ENCODE measurements at regions not wholly inside any gene's neighbourhood (a gene's known extent, or its start where the extent isn't known, plus 50 kb on each side); places are given as distances from the start of the nearest gene placed in this dataset.

DNA sequence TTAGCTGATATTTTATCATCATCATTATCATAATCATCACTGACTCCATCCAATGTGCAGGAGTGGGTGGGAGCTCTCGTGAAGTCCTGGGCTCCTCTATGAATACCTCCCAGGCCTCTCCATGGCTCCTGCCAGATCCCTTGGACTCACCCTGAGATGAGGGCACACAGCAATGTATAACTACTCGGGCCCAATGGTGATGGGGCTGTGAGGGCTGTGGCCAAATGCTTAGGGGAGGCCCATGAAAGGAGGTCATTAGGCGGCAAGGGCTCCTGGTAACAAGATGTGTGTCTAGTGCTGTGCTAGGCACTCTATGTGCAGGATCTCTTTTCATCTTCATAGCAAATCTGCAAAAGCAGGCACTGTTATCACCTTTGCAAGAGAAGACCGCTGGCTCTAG lies 270.9 kb downstream of the GLRX3 start:
- DNase-seq = no peak

DNA sequence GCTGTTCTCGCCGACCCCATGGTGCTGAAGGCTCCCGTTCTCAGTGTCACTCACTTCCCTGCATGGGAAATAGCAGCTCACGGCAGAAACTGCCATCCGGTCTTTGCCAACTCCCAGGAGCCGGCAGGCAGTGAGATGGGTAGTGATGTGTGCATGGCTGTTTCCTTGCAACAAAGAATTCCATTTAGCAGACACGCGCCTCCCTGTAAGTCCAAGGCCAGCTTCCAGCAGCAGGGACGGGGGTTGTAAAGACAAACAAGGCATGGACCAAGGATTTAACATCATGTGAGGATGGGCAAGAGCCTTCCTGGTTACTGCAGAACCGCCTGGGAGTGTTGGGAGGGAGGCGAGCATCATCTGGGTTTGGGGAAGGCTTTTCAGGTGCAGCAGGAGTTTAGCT lies 273.1 kb downstream of the GLRX3 start:
- DNase-seq = no peak

DNA sequence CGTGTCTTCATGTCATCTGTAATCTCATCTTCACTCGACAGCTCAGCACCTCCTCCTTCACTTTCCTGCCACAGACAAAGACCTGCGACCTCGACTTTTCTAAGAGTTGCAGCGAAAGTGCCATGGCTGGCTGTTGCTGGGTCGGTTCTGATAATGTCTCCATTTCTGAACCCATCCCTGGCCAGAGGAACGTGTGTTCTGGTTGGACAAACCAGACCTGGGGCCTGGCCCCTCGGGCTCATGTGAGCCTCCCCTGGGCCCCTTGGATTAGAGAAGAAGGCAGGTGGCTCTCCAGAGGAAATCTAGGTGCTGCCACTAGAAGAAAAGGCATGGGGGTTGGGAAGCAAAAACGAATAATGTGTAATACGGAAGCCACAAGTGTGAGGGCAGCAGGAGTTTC lies 273.7 kb downstream of the GLRX3 start:
- no peak for DNase-seq

DNA sequence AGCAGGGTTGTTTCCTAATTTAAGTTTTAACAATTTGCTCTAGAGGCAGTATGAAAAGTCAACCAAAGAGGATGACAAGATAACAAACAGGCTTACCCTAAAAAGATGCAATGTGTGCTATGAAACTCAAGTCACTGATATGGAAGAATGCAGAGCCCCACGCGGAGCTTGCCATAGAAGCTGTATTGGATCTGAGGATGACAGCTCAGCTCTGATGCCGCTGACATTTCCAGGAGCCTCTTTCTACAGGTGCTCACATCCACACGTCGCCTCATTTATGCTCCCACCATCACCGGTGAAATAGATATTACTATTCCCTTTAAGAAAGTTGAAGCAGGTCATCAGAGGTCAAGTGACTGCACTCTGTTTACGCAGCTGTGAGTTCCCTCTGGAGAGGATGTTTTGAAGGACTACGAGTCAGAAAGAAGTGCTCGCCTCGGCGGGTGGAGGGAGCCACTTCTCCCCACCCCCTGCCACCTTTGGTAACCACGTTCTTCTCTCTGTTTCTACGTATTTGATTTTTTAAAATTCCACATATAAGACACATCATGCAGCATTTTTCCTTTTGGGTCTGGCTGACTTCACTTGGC lies 275.4 kb downstream of the GLRX3 start:
- no peak for DNase-seq

DNA sequence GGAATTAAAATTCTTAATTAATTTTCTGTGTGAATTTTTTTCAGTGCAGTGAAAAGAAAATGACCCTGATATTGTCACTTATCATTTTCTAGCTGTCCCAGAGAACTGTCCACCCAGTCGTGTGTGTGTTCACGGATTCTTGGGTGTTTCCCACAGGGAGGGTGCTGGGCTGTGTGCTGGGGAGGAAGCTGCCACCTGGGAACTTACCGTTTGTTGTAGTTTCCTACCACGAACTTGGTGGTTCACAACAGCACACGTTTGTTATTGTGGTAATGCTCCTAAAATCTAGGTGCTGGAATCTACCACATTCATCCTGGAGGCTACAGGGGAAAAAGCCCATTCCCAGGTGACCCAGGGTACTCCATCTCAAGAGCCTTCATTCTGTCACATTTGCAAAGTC lies 276.1 kb downstream of the GLRX3 start:
- DNase-seq = no peak

DNA sequence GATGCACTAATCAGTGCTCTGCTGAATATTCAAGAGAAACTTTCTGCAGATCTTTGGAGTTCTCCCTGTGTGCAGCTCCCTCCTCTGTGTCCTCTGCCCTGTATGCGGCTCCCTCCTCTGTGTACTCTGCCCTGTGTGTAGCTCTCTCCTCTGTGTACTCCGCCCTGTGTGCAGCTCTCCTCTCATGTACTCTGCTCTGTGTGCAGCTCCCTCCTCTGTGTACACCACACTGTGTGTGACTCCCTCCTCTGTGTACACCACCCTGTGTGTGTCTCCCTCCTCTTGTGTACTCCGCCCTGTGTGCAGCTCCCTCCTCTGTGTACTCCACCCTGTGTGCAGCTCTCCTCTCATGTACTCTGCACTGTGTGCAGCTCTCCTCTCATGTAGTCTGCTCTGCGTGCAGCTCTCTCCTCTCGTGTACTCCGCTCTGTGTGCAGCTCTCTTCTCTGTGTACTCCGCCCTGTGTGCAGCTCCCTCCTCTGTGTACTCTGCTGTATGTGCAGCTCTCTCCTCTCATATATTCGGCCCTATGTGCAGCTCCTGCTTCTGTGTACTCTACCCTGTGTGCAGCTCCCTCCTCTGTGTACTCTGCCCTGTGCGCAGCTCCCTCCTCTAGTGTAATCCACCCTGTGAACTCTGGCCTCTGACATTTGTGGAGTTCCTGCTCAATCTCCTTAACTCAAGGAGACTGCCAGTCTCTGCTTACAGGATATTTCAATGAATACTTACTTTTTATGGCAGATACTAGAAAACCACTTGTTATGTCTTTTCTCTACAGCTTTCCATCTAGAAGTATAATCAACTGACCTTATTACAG lies 280.4 kb downstream of the GLRX3 start:
- DNase-seq = no peak

DNA sequence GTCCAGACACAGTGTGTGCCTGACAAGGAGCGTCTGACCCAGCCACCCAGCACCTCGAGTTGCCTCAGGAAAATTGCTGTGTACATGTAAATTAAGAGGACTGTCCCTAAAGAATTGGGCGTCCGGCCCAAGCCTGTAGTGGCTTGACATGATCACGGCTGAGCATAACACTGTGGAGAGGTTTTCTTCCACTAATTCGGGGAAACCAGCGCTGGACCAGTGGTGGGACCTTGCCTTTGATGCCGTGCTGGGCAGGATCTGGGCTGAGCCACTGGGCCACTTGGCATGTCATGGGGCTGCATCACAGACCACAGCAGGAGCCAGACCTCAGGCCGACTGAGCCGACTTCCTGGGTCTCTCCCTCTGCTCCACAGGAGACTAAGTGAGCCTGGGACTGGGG lies 282.5 kb downstream of the GLRX3 start:
- no peak for DNase-seq

DNA sequence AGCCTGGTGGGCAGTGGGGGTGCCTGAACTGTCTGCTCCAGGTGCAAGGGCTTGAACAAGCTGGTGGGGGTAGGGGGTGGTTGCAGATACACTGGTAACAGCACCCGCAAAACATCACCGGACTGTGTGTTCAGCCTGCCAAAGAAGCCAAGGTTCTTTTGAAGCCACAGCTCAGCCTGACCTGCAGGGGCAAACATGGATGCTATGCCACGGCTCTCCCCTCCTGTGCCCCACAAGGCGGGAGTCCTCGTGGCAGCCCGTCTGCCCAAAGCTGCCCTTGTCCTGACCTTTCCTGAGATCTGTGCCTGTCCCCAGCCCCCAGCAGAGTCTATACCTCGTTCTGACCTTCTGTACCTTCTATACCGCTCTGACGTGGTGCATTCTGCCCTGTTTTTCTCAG lies 285.7 kb downstream of the GLRX3 start:
- DNase-seq = no peak

DNA sequence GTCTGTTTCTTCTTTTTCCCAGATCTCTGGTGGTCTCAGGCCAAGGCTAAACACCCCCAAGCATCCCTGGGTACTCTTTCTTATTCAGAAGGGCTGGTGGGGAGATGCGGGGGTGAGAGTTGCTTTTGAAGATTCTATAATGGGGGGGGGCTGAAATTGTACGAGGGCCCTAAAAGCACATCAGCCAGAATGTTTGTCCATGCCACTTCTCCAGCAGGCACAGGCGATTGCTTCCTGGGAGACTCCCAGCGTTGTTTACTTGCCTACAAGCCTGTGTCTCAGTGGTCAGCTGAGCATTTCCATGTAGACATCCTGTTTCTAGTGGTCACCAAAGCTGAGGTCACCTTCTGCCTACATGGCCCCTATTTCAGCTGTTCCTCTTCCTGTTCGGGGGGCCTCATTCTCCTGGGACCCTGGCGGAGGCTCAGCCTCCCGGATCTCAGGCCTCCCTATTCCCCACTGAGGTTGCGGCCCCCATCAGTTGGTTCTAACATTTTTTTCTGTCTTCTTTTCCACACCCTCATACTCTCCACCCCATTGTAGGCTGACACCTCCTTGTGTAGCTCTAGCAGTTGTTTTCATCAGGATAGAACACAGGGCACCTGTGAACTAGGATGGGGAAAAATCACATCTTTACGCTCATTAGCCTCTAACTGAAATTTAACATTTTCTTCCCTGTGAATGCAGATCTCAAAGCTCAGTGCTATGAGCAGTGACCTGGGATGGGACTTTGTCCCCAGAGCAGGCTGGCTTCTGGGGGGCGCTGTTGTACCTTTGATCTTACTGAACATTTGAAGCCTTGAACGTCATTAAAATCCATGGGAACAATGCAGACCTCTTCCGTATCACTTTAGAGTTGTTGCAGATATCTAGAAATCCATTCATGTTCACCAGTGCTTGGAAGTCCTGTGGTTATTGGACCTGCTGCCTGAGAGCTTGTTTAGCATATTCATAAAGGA lies 286.5 kb downstream of the GLRX3 start:
- no peak for DNase-seq

DNA sequence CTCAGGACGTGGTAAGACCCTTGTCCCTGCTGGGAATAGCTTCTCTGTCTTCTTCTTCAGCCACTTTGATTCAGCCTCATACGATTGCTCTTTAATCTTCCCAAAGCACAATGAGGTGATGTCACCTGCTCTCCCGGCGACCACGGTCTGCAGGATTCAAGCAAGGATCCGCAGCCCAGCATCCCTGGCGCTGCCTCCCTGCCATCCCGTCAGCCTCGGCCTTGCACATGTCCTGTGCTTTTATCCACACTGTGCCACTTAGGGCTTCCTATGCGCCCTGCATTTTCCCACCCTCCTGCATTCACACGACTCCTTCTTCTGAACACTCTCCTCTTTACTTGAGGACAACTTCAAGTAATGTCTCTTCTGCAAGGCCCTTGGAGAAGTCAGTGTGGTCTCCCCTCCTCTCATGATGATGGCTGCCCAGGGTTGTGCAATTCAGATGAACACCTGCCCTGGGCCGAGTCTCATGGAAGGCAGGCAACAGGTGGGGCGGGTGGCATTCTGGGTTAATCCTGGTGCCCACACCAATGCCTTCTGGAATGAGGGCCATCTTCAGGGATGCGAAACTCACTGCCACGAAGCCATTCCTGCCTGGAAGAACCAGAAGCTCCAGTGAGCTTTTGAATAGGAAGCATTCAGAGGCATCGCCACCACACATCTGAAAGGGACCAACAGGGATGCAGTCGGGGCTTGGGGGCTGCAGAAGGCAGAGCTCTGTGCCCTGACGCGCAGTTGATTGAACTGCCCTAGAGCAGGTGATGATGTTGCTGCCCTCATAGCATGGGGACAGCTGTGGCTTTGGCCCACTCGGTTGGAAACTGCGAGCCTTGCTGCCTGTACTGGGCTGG lies 287.5 kb downstream of the GLRX3 start:
- DNase-seq = no peak

DNA sequence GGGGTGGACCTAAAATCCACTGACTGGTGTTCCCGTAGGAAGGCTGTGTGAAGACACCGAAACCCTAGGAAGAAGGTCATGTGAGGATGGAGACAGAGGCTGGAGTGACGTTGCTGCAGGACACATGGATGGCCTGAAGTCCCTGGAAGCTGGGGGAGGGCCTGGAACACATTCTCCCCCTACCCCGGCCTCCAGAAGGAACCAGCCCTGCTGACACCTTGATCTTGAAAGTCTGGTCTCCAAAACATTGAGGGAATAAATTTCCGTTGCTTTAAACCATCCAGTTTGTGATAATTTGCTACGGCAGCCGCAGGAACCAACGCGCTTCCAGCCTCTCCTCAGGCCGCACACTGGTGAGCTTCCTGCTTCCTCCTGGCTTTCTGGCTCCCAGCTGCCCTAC lies 288.2 kb downstream of the GLRX3 start:
- no peak for DNase-seq

DNA sequence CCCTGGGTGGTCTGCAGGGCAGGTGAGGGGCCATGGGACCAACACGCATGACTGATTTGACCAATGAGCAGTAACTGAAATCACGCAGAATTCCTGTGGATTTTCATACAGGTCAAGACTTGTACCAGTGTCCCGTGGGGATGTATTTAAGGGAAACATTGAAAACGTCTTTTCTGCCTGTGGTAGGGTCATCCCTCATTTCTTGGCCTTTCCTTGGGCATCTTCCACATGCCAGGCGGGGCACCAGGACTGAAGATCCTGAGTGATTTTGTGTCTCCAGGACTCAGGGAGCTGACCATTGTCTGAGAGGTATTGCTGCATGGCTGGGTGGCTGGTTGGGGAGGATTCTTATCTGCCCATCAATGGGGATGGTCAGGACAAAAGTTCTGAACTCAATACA lies 289.0 kb downstream of the GLRX3 start:
- DNase-seq = no peak

DNA sequence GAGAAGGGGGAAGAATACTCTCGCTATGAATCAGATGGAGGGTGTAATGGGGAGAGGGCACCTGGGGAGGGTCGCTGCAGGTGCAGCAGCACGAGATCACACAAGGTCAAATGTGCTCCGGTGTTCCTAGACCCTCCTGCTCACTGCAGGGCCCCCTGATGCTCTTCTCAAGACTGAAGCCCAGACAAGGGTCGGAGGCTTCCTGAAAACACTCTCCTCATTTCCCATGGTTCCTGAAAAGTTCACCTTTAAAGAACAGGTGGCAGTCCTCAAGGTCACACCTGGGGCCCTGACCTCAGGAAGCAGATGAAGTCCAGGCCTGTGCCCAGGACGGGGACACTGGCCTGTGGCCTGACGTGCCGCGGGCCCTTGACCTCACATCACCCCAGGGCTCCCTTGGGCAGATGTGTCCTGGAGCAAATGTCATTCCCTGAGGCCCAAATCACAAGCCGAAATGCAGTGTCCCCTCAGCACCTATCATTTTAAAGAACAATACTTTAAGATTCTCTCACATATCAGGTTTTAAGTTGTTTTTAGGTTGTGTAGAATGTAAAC lies 289.8 kb downstream of the GLRX3 start:
- DNase-seq = no peak

DNA sequence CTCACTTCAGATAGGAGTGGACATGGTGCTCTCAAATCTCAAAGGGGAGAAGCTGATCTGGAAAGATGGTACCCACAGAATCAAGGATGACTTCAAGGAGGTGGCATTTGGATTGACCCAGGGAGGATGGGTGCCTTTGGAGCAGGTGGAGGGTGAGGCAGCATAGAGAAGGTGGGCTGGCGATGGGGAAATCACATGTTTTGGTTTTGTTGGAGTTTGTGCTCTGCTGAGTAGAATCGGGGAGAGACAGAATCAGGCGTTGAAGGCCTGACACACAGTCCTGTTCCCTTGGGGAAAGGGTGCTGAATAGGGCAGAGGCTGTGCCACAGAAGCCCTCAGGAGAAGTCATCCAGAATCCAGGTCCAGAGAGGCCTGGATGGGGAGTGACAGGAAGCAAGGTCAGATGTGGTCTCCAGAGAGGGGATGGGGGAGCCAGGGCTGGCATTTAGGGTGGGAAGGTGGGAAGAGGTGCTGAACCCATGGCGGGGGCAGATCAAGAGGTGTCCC lies 291.1 kb downstream of the GLRX3 start:
- no peak for DNase-seq

DNA sequence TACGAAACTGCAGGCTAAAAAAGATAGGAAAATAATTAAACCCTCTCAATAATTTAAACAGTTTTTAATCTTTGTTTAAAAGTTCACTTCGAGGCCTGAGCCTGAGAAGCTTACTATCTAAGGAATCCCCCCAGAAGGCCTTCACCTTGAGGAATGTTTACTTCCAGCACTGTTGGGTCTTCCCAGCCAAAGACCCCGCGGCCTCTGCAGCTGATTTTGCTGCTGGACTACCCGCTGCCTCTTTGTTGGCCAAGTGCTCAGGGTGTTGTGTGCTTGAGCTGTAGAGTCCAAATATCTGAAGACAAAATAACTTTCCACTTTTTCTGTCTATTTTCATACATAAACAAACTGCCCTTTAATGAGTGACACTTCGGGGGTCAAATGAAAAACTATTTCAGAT lies 292.7 kb downstream of the GLRX3 start:
- DNase-seq = no peak

DNA sequence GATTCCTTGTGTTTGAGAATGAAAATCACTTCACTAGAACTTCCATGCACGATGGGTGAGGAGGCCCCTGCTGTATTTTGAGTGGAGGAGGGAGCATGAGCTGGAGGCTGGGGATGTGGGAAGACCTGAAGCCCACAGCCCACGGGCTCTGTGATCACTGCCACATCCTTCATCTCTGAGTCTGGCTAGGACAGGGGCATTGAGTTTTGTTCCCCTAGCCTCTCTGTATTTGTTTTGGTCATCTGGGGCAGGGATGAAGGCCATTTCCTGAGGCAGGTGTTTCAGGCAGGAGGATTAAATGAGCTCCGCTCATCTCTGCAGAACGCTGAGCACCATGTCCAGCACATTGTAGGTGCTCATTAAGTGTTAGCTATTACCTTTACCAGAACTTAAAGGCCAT lies 293.6 kb downstream of the GLRX3 start:
- DNase-seq = no peak

DNA sequence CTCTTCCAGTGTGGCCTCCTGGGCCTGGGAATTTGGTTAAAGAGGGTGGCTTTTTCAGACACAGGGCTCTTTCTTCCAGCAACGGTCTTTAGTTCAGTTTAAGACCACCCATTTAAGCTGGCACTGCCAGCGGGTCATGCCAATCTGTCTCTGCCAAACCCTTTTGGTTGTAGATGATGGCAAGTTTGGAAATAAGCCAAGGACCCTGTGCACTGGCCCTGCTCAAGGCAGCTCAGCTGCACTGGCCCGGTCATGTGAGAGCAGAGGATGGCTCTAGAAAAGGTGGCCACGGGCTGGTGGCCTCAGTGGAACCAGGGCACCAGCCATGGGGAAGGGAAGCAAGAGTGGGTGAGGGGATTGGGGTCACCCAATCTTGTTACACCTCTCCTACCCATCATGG lies 294.1 kb downstream of the GLRX3 start:
- DNase-seq = no peak

DNA sequence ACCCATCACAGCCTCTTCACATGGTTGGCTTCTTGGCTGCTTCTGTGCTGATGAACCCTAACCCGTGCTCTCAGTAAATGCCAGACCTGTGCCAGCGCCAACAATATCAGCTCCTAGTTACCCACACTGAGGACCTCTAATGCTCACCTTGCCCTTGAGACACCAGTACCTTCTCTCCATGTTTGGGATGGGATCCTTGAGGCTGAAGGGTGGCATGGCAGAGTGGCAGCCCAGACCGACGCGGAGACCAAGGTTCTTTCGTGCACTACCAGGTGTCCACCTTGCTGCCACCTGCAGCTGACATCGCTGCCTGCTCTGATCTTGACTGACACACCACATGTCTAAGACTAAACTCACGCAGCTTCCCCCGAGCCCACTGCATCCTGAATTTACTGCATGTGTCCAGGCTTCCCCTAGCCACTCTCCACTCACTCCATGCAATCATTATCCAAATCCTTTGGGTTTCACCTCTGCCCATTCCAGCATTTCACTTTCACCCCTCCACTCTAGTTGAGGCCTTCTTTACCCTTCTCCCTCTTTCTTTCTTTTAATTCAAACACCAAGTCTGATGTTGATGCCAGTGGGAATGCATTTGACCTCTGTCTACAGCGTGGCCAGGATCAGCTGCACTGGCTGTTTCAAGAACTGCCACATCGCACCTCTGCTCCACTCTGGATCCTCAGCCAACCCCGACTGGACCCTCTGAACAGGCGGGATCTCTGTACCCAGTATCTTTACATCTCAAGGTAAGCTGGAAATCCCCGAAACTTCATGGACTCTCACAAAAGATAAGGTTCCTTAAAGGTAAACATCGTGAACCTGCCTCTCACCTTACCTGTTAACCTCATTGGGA lies 294.9 kb downstream of the GLRX3 start:
- no peak for DNase-seq

DNA sequence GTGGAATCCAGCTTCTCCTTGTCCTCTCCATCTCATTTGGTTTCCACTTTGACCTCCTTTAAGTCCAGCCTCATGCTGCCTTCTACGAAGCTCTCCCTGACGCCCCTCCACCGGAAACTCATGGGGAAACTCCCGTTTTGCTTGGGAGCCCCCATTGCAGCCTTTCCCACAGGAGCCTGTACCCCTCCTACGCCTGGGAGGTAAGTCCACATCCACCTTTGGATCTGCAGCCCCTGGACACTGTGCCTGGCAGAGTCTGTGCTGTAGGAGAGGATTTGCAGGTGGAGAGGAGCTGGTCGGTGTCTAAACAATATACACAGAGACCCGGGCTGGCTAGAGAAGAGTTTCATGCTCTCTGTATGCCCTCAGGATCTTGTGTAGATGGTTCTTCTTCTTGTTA lies 296.1 kb downstream of the GLRX3 start:
- no peak for DNase-seq

DNA sequence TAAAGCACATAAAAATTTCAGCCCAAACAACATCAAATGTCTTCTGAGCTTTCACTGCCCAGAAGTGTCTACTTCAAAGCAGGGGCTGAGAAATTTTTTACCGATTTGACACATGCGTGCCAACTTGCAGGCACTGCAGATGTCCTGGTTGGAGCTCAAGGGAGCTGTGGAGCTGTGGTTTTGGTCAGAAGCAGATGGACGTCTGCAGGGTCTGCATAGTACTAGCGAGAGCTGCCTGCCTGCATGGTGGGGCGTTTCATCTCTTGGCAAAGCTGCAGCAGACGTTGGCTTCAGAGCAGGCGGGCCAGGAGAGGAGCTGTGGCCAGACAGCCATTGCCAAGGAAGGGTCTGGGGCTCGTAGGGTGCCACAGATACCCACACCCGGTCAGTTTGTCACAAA lies 296.7 kb downstream of the GLRX3 start:
- DNase-seq = no peak
